BLaER1 (cell line): ENCODE measurements at regions not wholly inside any gene's neighbourhood (a gene's known extent, or its start where the extent isn't known, plus 50 kb on each side); places are given as distances from the start of the nearest gene placed in this dataset.

Experiments used
- H3K27ac ChIP-seq: shearing (Covaris generic); formaldehyde crosslinking; 2 replicates; pipeline ENCODE4 v1.8.1; 2022
- H3K27me3 ChIP-seq: shearing (Covaris generic); formaldehyde crosslinking; 2 replicates; pipeline ENCODE4 v1.8.1; 2022
- H3K36me3 ChIP-seq: shearing (Covaris generic); formaldehyde crosslinking; 2 replicates; pipeline ENCODE4 v1.8.1; 2022
- H3K4me1 ChIP-seq: shearing (Covaris generic); formaldehyde crosslinking; 2 replicates; pipeline ENCODE4 v1.8.1; 2022
- H3K4me2 ChIP-seq: shearing (Covaris generic); formaldehyde crosslinking; 2 replicates; pipeline ENCODE4 v1.8.1; 2022
- H3K4me3 ChIP-seq: shearing (Covaris generic); formaldehyde crosslinking; 2 replicates; pipeline ENCODE4 v1.8.1; 2022
- H3K9ac ChIP-seq: shearing (Covaris generic); formaldehyde crosslinking; 2 replicates; pipeline ENCODE4 v1.8.1; 2022
- H3K9me3 ChIP-seq: shearing (Covaris generic); formaldehyde crosslinking; 2 replicates; pipeline ENCODE4 v1.8.1; 2022
- H4K20me1 ChIP-seq: shearing (Covaris generic); formaldehyde crosslinking; 2 replicates; pipeline ENCODE4 v1.8.1; 2022
- Cebpa-rat ChIP-seq: shearing (Covaris generic); IDR thresholded peaks from 2 replicates; pipeline ENCODE4 v1.8.1; 2022

- H3K36me3 ChIP-seq, result no peaks in the 10 kb centered on the region
- no peak overlapping the region for H3K4me3 ChIP-seq
- H3K9ac ChIP-seq, result no peak overlapping the region
- H3K4me1 ChIP-seq, result no peaks in the 10 kb centered on the region
- H3K4me2 ChIP-seq, result no peak overlapping the region
- H3K27ac ChIP-seq, result no peak overlapping the region
- no peak for TF ChIP-seq Cebpa-rat
- H4K20me1 ChIP-seq, result no peaks in the 10 kb centered on the region
- H3K27me3 ChIP-seq, result no peaks in the 10 kb centered on the region
- no peaks in the 10 kb centered on the region for H3K9me3 ChIP-seq
Observed at GRCh38 chr10:69697006-69697405, 67.0 kb downstream of the FAM241B start.

DNA sequence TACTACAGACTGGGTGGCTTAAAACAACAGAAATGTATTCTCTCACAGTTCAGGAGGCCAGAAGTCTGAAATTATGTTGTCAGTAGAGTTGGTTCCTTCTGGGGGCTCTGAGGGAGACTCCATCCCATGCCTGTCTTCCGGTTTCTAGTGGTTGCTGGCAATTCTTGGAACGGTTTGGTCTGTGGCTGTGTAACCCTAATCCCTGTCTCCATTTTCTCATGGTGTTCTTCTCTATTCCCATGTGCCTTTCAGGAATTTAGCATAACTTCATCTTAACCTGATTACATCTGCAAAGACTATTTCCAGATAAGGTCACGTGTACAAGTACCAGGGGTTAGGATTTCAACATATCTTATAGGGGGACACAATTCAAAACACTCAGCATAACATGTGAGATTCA, 73.2 kb downstream of the FAM241B start:
- H4K20me1 ChIP-seq, result no peaks in the 10 kb centered on the region
- no peak overlapping the region for H3K9ac ChIP-seq
- no peak overlapping the region for H3K4me3 ChIP-seq
- no peaks in the 10 kb centered on the region for H3K27me3 ChIP-seq
- H3K36me3 ChIP-seq, result no peaks in the 10 kb centered on the region
- TF ChIP-seq Cebpa-rat, result no peak
- H3K4me1 ChIP-seq, result no peaks in the 10 kb centered on the region
- H3K27ac ChIP-seq, result no peak overlapping the region
- H3K4me2 ChIP-seq, result no peak overlapping the region
- H3K9me3 ChIP-seq, result peaks cover 9% of the 10 kb centered on the region

DNA sequence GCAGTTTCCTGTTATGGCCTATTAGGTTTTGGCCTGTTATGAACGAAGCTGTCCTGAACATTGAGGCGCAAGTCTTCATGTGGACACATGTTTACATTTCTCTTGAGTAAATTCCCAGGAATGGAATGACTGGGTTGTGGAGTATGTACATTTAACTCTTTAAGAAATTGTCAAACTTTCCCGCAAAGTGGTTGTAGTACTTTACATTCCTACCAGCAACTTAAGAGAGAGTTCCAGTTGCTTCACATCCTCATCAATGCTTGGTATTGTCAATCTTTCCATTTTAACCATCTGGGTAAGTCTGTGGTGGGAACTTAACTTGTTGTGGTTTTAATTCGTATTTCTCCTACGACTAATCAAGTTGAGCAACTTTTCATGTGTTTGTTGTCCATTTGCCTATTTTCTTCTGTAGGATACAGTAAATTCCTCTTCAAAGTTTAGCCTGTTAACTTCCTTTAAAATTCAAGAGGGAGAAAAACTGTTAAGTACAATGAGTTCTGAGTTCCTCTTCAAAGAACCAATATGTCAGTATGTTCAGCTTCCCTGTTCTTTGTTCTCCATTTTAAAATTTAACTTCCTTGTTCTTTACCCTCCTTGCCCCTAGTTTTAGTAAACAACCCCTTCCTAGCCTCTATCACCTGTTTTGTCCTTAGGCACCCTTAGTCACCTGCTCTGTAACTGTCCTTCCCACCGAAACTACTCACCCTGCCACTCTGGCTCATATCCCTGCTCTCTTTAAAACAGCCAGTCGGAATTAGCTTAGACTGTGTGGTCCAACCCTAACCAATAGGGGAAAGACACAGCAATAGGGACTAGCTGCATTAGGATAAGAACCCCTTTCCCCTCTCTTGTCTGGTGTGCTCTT, 74.0 kb downstream of the FAM241B start:
- Histone ChIP-seq H4K20me1 (no peaks in the 10 kb centered on the region), H3K27me3 (no peaks in the 10 kb centered on the region), H3K4me3 (no peak overlapping the region), H3K36me3 (no peaks in the 10 kb centered on the region), H3K27ac (no peak overlapping the region), H3K9ac (no peak overlapping the region), H3K9me3 (peaks cover 9% of the 10 kb centered on the region), H3K4me2 (no peak overlapping the region), H3K4me1 (no peaks in the 10 kb centered on the region)
- TF ChIP-seq Cebpa-rat, result no peak

DNA sequence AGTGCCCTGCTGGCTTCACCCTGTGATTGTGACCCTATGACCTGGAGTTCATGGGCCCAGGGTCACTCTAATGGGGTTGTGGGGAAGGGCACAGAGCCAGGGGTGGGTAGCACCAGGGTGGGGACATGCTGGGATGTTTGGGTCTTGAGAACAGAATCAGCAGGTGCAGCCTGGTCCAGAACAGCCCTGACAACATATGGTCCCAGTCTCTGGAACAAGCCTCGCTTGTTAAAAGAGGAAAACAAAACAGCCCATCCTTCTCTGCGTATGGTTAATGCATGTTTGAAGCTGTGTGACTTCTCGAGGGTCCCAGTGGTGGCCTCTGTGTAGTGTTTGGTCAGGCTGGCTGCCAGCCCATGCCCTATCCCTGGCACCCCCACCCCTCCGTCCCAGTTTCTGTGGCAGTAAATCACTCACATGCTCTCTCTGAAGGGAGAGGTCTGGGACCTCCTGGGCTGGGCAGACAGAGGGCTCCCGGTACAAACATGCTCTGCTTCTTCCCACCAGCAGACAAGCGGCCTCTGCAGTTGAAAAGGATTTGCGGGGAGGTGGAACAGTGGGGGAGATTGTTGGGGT, 79.4 kb downstream of the FAM241B start:
- Histone ChIP-seq H3K27ac (no peak overlapping the region), H3K4me2 (no peak overlapping the region), H3K9ac (no peak overlapping the region), H3K27me3 (no peaks in the 10 kb centered on the region), H3K4me1 (no peaks in the 10 kb centered on the region), H3K9me3 (peaks cover 4% of the 10 kb centered on the region), H4K20me1 (no peaks in the 10 kb centered on the region), H3K4me3 (no peak overlapping the region), H3K36me3 (no peaks in the 10 kb centered on the region)
- TF ChIP-seq Cebpa-rat, result no peak

DNA sequence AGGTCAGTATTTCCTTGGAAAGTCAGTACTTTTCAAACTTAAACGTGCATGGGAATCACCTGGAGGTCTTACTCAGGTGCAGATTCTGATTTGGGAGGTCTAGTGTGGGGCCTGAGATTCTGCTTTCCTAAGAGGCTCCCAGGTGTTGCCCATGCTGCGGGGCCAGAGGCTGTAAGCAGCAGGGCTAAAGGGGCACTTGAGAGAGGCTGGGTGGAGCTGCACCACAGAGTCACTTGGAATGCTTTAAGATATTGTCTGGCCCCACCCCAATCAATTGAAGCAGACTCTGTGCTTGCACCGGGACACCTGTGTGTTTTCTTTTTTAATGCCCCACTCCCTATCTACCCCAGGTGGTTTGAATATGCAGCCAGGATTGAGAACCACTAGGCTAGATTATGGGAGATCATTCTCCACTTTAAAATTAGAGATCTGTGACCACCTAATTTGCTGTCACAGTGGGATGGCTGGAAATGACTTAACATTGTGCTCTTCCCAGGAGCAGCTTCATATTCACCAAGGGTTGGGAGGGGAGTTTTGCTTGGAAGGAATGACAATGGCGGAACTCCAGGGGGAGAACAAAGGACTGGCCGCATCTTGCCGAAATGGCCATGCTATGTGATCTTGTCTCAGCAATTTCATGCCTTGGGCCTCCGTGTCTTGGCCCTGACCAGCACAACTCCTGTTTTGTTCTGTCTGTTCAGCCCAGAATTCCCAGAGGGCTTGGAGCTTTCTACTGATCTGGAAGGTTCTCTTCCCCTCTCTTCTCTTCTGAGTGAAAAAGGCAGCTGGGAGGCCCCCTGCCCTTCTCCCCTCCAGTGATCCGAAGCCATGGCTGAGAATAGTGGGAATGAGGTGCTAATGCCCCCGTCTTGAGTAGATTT, 80.2 kb downstream of the FAM241B start:
- no peak overlapping the region for H3K27ac ChIP-seq
- H3K27me3 ChIP-seq, result no peaks in the 10 kb centered on the region
- no peak overlapping the region for H3K4me3 ChIP-seq
- no peaks in the 10 kb centered on the region for H3K9me3 ChIP-seq
- H3K9ac ChIP-seq, result no peak overlapping the region
- H4K20me1 ChIP-seq, result no peaks in the 10 kb centered on the region
- no peak for TF ChIP-seq Cebpa-rat
- H3K4me1 ChIP-seq, result no peaks in the 10 kb centered on the region
- H3K4me2 ChIP-seq, result no peak overlapping the region
- H3K36me3 ChIP-seq, result no peaks in the 10 kb centered on the region

GRCh38 chr10:69712342-69712741, 82.3 kb downstream of the FAM241B start:
- no peak for TF ChIP-seq Cebpa-rat
- Histone ChIP-seq H3K4me3 (no peak overlapping the region), H4K20me1 (no peaks in the 10 kb centered on the region)

DNA sequence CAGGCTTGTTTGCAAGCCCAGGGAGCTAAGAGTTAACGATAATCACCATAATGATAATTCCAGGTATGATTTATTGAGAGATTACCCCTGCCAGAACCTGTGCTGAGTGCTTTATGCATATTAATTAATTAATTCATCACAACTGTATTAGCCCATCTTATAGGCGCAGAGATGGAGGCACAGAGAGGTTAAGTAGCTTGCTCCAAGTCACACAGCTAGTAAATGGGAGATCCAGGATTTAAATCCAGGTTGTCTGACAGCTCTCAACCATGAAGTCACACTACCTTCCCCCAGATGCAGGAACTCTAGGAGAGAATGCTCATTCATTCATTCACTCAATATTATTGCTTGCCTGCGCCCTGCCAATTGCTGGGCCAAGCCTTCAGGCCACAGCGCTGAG, 84.5 kb downstream of the FAM241B start:
- Histone ChIP-seq H3K27me3 (no peaks in the 10 kb centered on the region), H3K9me3 (no peaks in the 10 kb centered on the region)
- no peak for TF ChIP-seq Cebpa-rat

More at GRCh38 chr10:69712342-69712741, 82.3 kb downstream of the FAM241B start:
- Histone ChIP-seq H3K36me3 (no peaks in the 10 kb centered on the region), H3K4me2 (no peak overlapping the region), H3K4me1 (no peaks in the 10 kb centered on the region), H3K27me3 (no peaks in the 10 kb centered on the region), H3K9me3 (no peaks in the 10 kb centered on the region), H3K27ac (no peak overlapping the region), H3K9ac (no peak overlapping the region)

DNA sequence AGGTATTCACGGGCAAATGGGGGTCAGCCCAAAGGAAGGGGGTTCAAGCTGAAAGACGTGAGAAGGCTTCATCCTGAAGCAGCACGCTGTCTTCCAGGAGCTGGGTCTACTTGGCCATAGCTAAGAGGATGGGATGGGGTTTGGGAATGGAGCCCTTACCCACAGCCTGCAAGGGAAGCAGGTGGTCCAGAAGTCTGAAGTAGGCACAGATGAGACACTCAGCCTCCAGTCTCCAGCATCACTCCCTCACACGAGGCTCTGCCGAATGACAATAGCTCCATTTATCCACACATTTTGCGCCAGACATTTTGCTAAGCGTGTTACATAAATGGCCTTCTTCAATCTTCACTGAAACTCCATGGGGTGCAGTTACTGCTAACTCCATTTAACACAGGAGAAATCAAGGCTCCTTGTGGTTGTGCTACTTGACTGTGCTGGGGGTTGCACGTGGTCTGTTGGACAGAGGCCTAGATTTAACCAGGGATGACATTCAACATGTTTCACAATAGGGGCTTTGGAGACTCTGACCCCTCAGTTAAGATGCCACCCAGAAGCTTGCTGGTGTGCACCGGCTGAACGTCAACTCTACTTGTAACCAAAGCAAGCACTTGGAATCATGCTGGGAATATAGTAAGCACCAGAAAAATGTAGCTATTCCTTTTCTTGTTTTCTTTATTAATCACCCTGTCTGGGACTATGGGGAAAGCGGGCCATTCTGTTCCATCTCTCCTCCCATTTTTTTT, 85.3 kb downstream of the FAM241B start:
- H3K27ac ChIP-seq, result no peak overlapping the region
- H3K4me2 ChIP-seq, result no peak overlapping the region
- H3K9ac ChIP-seq, result no peak overlapping the region
- no peak overlapping the region for H3K4me3 ChIP-seq
- no peak for TF ChIP-seq Cebpa-rat
- no peaks in the 10 kb centered on the region for H3K9me3 ChIP-seq
- H4K20me1 ChIP-seq, result no peaks in the 10 kb centered on the region
- H3K4me1 ChIP-seq, result no peaks in the 10 kb centered on the region
- no peaks in the 10 kb centered on the region for H3K36me3 ChIP-seq
- H3K27me3 ChIP-seq, result no peaks in the 10 kb centered on the region

More for the DNA sequence above, 84.5 kb downstream of the FAM241B start:
- H3K9ac ChIP-seq, result no peak overlapping the region
- no peak overlapping the region for H3K4me2 ChIP-seq
- no peaks in the 10 kb centered on the region for H3K36me3 ChIP-seq
- H3K27ac ChIP-seq, result no peak overlapping the region
- H3K4me3 ChIP-seq, result no peak overlapping the region
- H3K4me1 ChIP-seq, result no peaks in the 10 kb centered on the region
- H4K20me1 ChIP-seq, result no peaks in the 10 kb centered on the region

- no peak for TF ChIP-seq Cebpa-rat
- Histone ChIP-seq H3K9me3 (peaks cover 5% of the 10 kb centered on the region; the same call in 1 of the 2 replicates), H3K27me3 (no peaks in the 10 kb centered on the region), H3K4me3 (no peak overlapping the region), H3K36me3 (no peaks in the 10 kb centered on the region), H3K27ac (no peak overlapping the region), H3K4me2 (no peak overlapping the region), H3K4me1 (no peaks in the 10 kb centered on the region), H3K9ac (no peak overlapping the region), H4K20me1 (no peaks in the 10 kb centered on the region)
Observed at GRCh38 chr10:69715899-69716606, 85.7 kb upstream of the COL13A1 start.
